Suprapubic skin (tissue), 3 donors: ENCODE measurements at regions not wholly inside any gene's neighbourhood (a gene's known extent, or its start where the extent isn't known, plus 50 kb on each side); places are given as distances from the start of the nearest gene placed in this dataset.

Experiments
- EP300 ChIP-seq: sonication (generic); formaldehyde crosslinking; IDR thresholded peaks from one replicate; pipeline ENCODE4 v1.6.1; 2017; ENCODE audit warnings: antibody characterized with exemption
- POLR2A ChIP-seq, 2 donors: fragments of 450-650 bp; IDR thresholded peaks; one replicate each; pipeline ENCODE4 v1.6.1; 2017; ENCODE audit warnings: antibody characterized with exemption in 2 of 2, mild to moderate bottlenecking in 2 of 2, moderate library complexity in 2 of 2
- TF ChIP-seq, protein P1 (sequence below), 2 donors: fragments of 200-600 bp in 1 of 2; fragments of 450-650 bp in 1 of 2; sonication (generic) in 1 of 2; IDR thresholded peaks; one replicate each; pipeline ENCODE4 v1.5.1; 2016 to 2019; ENCODE audit warnings: antibody characterized with exemption in 2 of 2, mild to moderate bottlenecking in 1 of 2, moderate library complexity in 1 of 2

DNA sequence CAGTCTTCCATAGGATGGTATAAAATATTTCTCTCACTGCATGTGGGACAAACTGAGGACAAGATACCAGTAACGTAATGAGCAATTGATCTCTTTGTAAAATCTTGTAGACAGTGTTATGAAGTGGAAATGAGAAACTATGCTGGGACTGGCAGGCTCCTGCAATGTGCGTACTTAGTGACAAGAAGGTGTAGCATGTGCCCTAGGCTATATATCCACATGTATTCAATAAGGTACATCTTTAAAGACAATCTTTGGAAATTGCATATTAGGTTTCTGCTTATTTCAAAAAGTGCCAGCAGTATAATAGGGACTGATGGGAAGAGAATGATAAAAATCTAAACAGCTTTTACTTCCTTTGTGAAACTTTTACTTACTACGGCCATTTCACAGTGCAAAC lies 81.9 kb upstream of the GREM2 start:
- TF ChIP-seq, protein P1, sequence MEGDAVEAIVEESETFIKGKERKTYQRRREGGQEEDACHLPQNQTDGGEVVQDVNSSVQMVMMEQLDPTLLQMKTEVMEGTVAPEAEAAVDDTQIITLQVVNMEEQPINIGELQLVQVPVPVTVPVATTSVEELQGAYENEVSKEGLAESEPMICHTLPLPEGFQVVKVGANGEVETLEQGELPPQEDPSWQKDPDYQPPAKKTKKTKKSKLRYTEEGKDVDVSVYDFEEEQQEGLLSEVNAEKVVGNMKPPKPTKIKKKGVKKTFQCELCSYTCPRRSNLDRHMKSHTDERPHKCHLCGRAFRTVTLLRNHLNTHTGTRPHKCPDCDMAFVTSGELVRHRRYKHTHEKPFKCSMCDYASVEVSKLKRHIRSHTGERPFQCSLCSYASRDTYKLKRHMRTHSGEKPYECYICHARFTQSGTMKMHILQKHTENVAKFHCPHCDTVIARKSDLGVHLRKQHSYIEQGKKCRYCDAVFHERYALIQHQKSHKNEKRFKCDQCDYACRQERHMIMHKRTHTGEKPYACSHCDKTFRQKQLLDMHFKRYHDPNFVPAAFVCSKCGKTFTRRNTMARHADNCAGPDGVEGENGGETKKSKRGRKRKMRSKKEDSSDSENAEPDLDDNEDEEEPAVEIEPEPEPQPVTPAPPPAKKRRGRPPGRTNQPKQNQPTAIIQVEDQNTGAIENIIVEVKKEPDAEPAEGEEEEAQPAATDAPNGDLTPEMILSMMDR (IDR thresholded peaks at IDR 0.05) = no peak
- TF ChIP-seq EP300 (no peak), POLR2A (IDR thresholded peaks at IDR 0.05) (no peak)
